Cardiac muscle cell (in vitro differentiated cells and primary cell): ENCODE measurements at regions not wholly inside any gene's neighbourhood (a gene's known extent, or its start where the extent isn't known, plus 50 kb on each side); places are given as distances from the start of the nearest gene placed in this dataset.

Experiments used
- DNase-seq, 2 donors: peaks; one replicate each; pipeline versions ENCODE4 v3.0.0 to v3.0.0-alpha.2; 2010 to 2017; ENCODE audit warnings: low read depth in 1 of 2, low spot score in 1 of 2
- H3K27ac ChIP-seq: fragments of 200-600 bp; sonication (generic); 2 replicates; pipeline ENCODE4 v1.5.1; 2016
- H3K27me3 ChIP-seq: fragments of 200-600 bp; sonication (generic); 2 replicates; pipeline ENCODE4 v1.6.0; 2016; ENCODE audit warnings: control low read depth
- H3K36me3 ChIP-seq: fragments of 200-600 bp; sonication (generic); 2 replicates; pipeline ENCODE4 v1.5.1; 2016; ENCODE audit warnings: control low read depth
- H3K4me1 ChIP-seq: fragments of 200-600 bp; sonication (generic); 2 replicates; pipeline ENCODE4 v1.8.1; 2017; ENCODE audit warnings: low read depth, mild to moderate bottlenecking, mixed run types
- H3K4me3 ChIP-seq: fragments of 200-600 bp; sonication (generic); 2 replicates; pipeline ENCODE4 v1.5.1; 2016; ENCODE audit warnings: mild to moderate bottlenecking
- H3K9me3 ChIP-seq: fragments of 200-600 bp; sonication (generic); 2 replicates; pipeline ENCODE4 v1.5.1; 2017; ENCODE audit warnings: low read depth, mild to moderate bottlenecking, control low read depth
- CTCF ChIP-seq: IDR thresholded peaks from 2 replicates; pipeline ENCODE4 v1.5.1; 2012; ENCODE audit warnings: low read depth, mild to moderate bottlenecking, low read length

GRCh38 chr15:37165395-37165794 is 65.0 kb upstream of the MEIS2 start:
- peak in 1 of 2 donors; percentile 45 for DNase-seq
- Histone ChIP-seq H3K4me3 (no peak overlapping the region), H3K9me3 (no peaks in the 10 kb centered on the region), H3K27me3 (no peaks in the 10 kb centered on the region), H3K4me1 (peaks cover 34% of the 10 kb centered on the region), H3K36me3 (no peaks in the 10 kb centered on the region), H3K27ac (no peak overlapping the region)
- TF ChIP-seq CTCF, result no peak

- Histone ChIP-seq H3K4me1 (peaks cover 34% of the 10 kb centered on the region), H3K36me3 (no peaks in the 10 kb centered on the region)
These were observed 66.1 kb upstream of the MEIS2 start for GRCh38 chr15:37166402-37166801.

GRCh38 chr15:37181339-37181738 is 81.0 kb upstream of the MEIS2 start:
- H3K4me3 ChIP-seq, result no peak overlapping the region
- TF ChIP-seq CTCF, result no peak
- H3K27ac ChIP-seq, result no peak overlapping the region
- H3K9me3 ChIP-seq, result no peaks in the 10 kb centered on the region
- H3K27me3 ChIP-seq, result no peaks in the 10 kb centered on the region
- no peaks in the 10 kb centered on the region for H3K4me1 ChIP-seq
- no peaks in the 10 kb centered on the region for H3K36me3 ChIP-seq
- no peak for DNase-seq

More at GRCh38 chr15:37166402-37166801, 66.1 kb upstream of the MEIS2 start:
- DNase-seq, result peak in 1 of 2 donors; percentile 26
- Histone ChIP-seq H3K4me3 (no peak overlapping the region), H3K27ac (peak overlapping the region; percentile 43), H3K9me3 (no peaks in the 10 kb centered on the region), H3K27me3 (no peaks in the 10 kb centered on the region)
- TF ChIP-seq CTCF, result no peak

GRCh38 chr15:37199545-37199944 is 99.2 kb upstream of the MEIS2 start:
- Histone ChIP-seq H3K4me3 (no peak overlapping the region), H3K27me3 (no peaks in the 10 kb centered on the region), H3K27ac (no peak overlapping the region), H3K4me1 (no peaks in the 10 kb centered on the region), H3K9me3 (no peaks in the 10 kb centered on the region), H3K36me3 (no peaks in the 10 kb centered on the region)
- TF ChIP-seq CTCF, result no peak
- DNase-seq, result no peak

- H3K36me3 ChIP-seq, result no peaks in the 10 kb centered on the region
- DNase-seq, result no peak
- H3K4me3 ChIP-seq, result no peak overlapping the region
- H3K27me3 ChIP-seq, result no peaks in the 10 kb centered on the region
- no peaks in the 10 kb centered on the region for H3K4me1 ChIP-seq
- H3K27ac ChIP-seq, result no peak overlapping the region
- no peaks in the 10 kb centered on the region for H3K9me3 ChIP-seq
- TF ChIP-seq CTCF, result no peak
These were observed 102.7 kb upstream of the MEIS2 start for GRCh38 chr15:37203050-37203449.

- TF ChIP-seq CTCF, result no peak
These were observed 104.3 kb upstream of the MEIS2 start for GRCh38 chr15:37204692-37205091.

More at GRCh38 chr15:37204692-37205091, 104.3 kb upstream of the MEIS2 start:
- H3K4me1 ChIP-seq, result no peaks in the 10 kb centered on the region
- DNase-seq, result peak in 1 of 2 donors; percentile 7
- no peak overlapping the region for H3K27ac ChIP-seq
- no peaks in the 10 kb centered on the region for H3K9me3 ChIP-seq
- no peak overlapping the region for H3K4me3 ChIP-seq
- no peaks in the 10 kb centered on the region for H3K27me3 ChIP-seq
- no peaks in the 10 kb centered on the region for H3K36me3 ChIP-seq
